BJ (cell line): ENCODE measurements at regions not wholly inside any gene's neighbourhood (a gene's known extent, or its start where the extent isn't known, plus 50 kb on each side); places are given as distances from the start of the nearest gene placed in this dataset.

Experiments
- CTCF ChIA-PET: fragments of 350-600 bp; formaldehyde crosslinking; extraction: SDS; loops from one replicate; lab custom pipeline; 2021; ENCODE audit warnings: antibody characterized with exemption, inconsistent platforms; lab: Yijun Ruan, JAX
- POLR2A ChIA-PET: fragments of 300-600 bp; sonication (Branson Sonifier 250); formaldehyde crosslinking; extraction: SDS; loops from one replicate; lab custom pipeline; 2021; ENCODE audit warnings: antibody characterized with exemption; lab: Charles Lee
- DNase-seq: peaks from one replicate; pipeline ENCODE4 v3.0.0-alpha.2; 2011; ENCODE audit warnings: low read depth
- H3K27me3 ChIP-seq: 2 replicates; pipeline ENCODE4 v1.6.0; 2011; ENCODE audit warnings: low read length; ENCODE audit not compliant: control insufficient read depth, insufficient read depth
- H3K36me3 ChIP-seq: 2 replicates; pipeline ENCODE4 v1.5.1; 2011; ENCODE audit warnings: low read length; ENCODE audit not compliant: control insufficient read depth, insufficient read depth
- H3K4me3 ChIP-seq: 2 replicates; pipeline ENCODE4 v1.5.1; 2011; ENCODE audit warnings: low read depth, mild to moderate bottlenecking, control low read depth, low read length
- TF ChIP-seq, protein P1 (sequence below): IDR thresholded peaks from 2 replicates; pipeline ENCODE4 v1.5.1; 2011; ENCODE audit warnings: low read depth, mild to moderate bottlenecking, control low read depth, inconsistent platforms, low read length, moderate library complexity; ENCODE audit not compliant: insufficient read depth

GRCh38 chr4:41390661-41391060 is 133.9 kb downstream of the UCHL1 start:
- no peak for DNase-seq
- POLR2A ChIA-PET, result no interaction called here
- Histone ChIP-seq H3K27me3 (no peaks in the 10 kb centered on the region), H3K36me3 (no peaks in the 10 kb centered on the region), H3K4me3 (no peak overlapping the region)
- CTCF ChIA-PET, result interaction anchor here (1.1 to 1.4 kb wide), 2 partner anchors 9 to 254 kb away, joined by 3 read pairs; no protein-coding TSS in a partner anchor
- TF ChIP-seq, protein P1, sequence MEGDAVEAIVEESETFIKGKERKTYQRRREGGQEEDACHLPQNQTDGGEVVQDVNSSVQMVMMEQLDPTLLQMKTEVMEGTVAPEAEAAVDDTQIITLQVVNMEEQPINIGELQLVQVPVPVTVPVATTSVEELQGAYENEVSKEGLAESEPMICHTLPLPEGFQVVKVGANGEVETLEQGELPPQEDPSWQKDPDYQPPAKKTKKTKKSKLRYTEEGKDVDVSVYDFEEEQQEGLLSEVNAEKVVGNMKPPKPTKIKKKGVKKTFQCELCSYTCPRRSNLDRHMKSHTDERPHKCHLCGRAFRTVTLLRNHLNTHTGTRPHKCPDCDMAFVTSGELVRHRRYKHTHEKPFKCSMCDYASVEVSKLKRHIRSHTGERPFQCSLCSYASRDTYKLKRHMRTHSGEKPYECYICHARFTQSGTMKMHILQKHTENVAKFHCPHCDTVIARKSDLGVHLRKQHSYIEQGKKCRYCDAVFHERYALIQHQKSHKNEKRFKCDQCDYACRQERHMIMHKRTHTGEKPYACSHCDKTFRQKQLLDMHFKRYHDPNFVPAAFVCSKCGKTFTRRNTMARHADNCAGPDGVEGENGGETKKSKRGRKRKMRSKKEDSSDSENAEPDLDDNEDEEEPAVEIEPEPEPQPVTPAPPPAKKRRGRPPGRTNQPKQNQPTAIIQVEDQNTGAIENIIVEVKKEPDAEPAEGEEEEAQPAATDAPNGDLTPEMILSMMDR, result no peak

GRCh38 chr4:41391271-41391670 is 134.5 kb downstream of the UCHL1 start:
- TF ChIP-seq, protein P1, result no peak
- H3K36me3 ChIP-seq, result no peaks in the 10 kb centered on the region
- no peak overlapping the region for H3K4me3 ChIP-seq
- DNase-seq, result no peak
- POLR2A ChIA-PET, result no interaction called here
- CTCF ChIA-PET, result interaction anchor here (1.4 kb wide), 1 partner anchor 9 kb away, joined by 3 read pairs; no protein-coding TSS in a partner anchor
- H3K27me3 ChIP-seq, result no peaks in the 10 kb centered on the region

- CTCF ChIA-PET, result no interaction called here
- TF ChIP-seq, protein P1, result no peak
- no peaks in the 10 kb centered on the region for H3K27me3 ChIP-seq
- DNase-seq, result no peak
- no peak overlapping the region for H3K4me3 ChIP-seq
- POLR2A ChIA-PET, result interaction anchor here (0.6 kb wide), 2 partner anchors 24 to 218 kb away, joined by 4 read pairs; no protein-coding TSS in a partner anchor
- H3K36me3 ChIP-seq, result no peaks in the 10 kb centered on the region
Observed at GRCh38 chr4:41394481-41394894, 137.8 kb downstream of the UCHL1 start.

DNA sequence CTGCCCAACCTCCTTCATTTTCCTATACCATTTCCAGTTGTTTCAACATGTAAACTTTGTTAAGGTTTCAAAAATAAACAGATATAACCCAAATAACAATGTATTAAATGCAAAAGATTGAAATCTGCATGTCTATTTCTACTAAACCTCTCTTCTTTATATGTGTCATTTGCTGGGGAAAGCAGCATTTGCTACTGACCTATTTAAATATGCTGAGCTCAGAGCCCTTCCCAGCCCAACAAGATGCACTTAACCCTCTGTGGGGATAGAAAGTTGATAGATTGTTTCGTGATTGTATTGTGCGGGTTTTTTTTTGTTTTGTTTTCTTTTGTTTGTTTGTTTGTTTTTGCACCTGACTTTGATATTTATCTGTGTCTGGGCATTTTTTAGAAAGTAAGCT is 139.5 kb downstream of the UCHL1 start:
- ChIA-PET CTCF (no interaction called here), POLR2A (no interaction called here)
- H3K4me3 ChIP-seq, result no peak overlapping the region
- DNase-seq, result no peak
- no peaks in the 10 kb centered on the region for H3K27me3 ChIP-seq
- TF ChIP-seq, protein P1, result no peak
- H3K36me3 ChIP-seq, result no peaks in the 10 kb centered on the region

- H3K27me3 ChIP-seq, result no peaks in the 10 kb centered on the region
Observed at GRCh38 chr4:41396869-41397268, 140.1 kb downstream of the UCHL1 start.

More at GRCh38 chr4:41396869-41397268, 140.1 kb downstream of the UCHL1 start:
- Histone ChIP-seq H3K36me3 (no peaks in the 10 kb centered on the region), H3K4me3 (no peak overlapping the region)
- ChIA-PET POLR2A (no interaction called here), CTCF (interaction anchor here (0.6 to 1.5 kb wide), 3 partner anchors 265 to 675 kb away, joined by 3 read pairs; no protein-coding TSS in a partner anchor)
- no peak for DNase-seq
- TF ChIP-seq, protein P1, result no peak
